ENCODE measurements at regions not wholly inside any gene's neighbourhood (a gene's known extent, or its start where the extent isn't known, plus 50 kb on each side); places are given as distances from the start of the nearest gene placed in this dataset.

DNA sequence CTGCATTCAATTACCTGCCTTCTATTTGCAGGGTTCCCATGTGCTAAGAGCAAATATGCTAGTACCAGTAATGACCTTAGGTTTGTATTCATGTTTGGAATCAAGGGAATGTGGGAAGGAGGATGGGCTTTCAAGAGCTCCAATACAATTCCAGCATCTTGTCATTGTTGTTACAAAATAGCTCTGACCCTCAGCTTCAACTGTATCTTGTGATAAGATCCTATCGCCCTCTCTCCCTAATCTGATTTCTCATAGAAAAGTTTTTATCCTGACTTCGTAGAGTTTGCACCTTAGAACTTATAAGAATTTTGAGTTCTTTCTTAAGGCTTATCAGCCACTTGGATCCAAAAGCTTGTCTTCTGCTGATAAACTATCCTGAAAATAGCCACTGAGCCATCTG, 749.5 kb upstream of the ACVR2A start:
- no peak overlapping the region for H3K4me3 ChIP-seq (ENCODE audit: low read length)
- H3K27ac ChIP-seq (ENCODE audit: low read length) = no peak overlapping the region
- H3K4me1 ChIP-seq (ENCODE audit: insufficient read depth, low read length) = peaks cover 15% of the 10 kb centered on the region; the same call in 1 of the 2 replicates
- H3K27me3 ChIP-seq (ENCODE audit: insufficient read depth, low read length) = peaks cover 15% of the 10 kb centered on the region; the same call in 1 of the 2 replicates
- no peaks in the 10 kb centered on the region for H3K9me3 ChIP-seq (ENCODE audit: insufficient read depth, low read depth, low read length)
- H3K9ac ChIP-seq (ENCODE audit: low read depth, low read length) = no peak overlapping the region
- H3K36me3 ChIP-seq (ENCODE audit: insufficient read depth, low read depth, low read length) = no peaks in the 10 kb centered on the region

DNA sequence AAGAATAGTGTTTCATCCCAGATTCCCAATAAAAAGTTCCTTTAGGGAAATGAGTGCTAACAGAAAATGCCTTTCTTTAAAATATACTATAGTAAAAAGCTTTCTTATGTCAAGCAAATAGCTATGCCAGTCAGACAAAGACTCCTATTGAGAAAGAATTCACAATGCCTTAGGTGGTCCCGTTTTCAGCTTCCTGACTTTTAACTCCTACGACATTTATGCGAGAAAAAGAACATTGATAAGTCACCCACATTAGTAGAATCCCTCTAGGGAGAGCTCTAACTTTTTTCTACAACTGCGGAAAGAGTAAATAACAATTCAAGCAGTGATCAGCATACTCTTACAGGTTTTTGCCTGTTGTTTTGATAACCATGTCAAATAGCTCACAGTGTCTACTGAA, 750.8 kb upstream of the ACVR2A start:
- Histone ChIP-seq H3K9ac (ENCODE audit: low read depth, low read length) (no peak overlapping the region), H3K4me3 (ENCODE audit: low read length) (no peak overlapping the region; the same call in 1 of the 2 replicates), H3K27ac (ENCODE audit: low read length) (no peak overlapping the region), H3K9me3 (ENCODE audit: insufficient read depth, low read depth, low read length) (no peaks in the 10 kb centered on the region), H3K27me3 (ENCODE audit: insufficient read depth, low read length) (peaks cover 15% of the 10 kb centered on the region; the same call in 1 of the 2 replicates), H3K36me3 (ENCODE audit: insufficient read depth, low read depth, low read length) (no peaks in the 10 kb centered on the region), H3K4me1 (ENCODE audit: insufficient read depth, low read length) (peaks cover 15% of the 10 kb centered on the region; the same call in 1 of the 2 replicates)

DNA sequence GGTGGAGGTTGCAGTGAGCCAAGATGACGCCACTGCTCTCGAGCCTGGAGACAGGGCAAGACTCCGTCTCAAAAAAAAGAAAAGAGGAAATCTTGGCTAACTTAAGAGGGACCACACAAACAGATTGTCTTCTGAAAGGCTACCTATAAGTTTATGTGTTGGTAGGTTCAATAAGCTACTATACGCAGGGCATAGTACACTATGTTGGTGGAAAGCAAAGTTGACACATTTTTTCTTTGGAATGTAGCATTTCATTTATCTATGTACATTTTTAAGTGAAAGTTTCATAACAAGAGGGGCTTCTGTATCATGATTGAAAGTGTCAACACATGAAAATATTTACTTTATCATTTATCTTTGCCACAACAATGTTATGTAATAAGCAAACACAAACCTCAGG, 752.6 kb upstream of the ACVR2A start:
- Histone ChIP-seq H3K36me3 (ENCODE audit: insufficient read depth, low read depth, low read length) (no peaks in the 10 kb centered on the region), H3K9ac (ENCODE audit: low read depth, low read length) (no peak overlapping the region), H3K4me1 (ENCODE audit: insufficient read depth, low read length) (peaks cover 15% of the 10 kb centered on the region; the same call in 1 of the 2 replicates), H3K27me3 (ENCODE audit: insufficient read depth, low read length) (peaks cover 15% of the 10 kb centered on the region; the same call in 1 of the 2 replicates), H3K9me3 (ENCODE audit: insufficient read depth, low read depth, low read length) (no peaks in the 10 kb centered on the region), H3K27ac (ENCODE audit: low read length) (no peak overlapping the region), H3K4me3 (ENCODE audit: low read length) (no peak overlapping the region)

DNA sequence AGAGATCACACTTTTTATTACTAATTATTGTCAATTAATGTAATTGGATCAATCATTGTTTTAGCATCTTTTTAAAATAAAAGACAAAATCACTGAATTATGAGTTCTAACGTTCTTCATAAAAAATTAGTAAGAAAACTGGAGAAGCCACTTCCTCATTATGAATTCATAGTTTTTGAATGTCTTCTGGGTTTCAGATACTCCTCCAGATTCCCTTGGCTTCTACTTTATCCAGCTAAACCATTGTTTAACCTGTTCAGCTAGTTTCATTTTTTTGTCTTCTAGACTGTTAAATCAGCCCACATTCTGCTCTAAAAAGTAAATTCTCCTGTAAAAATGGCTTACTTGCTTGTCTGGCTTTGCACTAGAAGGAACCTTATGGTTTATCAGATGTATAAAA, 753.4 kb upstream of the ACVR2A start:
- Histone ChIP-seq H3K4me3 (ENCODE audit: low read length) (no peak overlapping the region), H3K27me3 (ENCODE audit: insufficient read depth, low read length) (peaks cover 15% of the 10 kb centered on the region; the same call in 1 of the 2 replicates), H3K27ac (ENCODE audit: low read length) (no peak overlapping the region), H3K36me3 (ENCODE audit: insufficient read depth, low read depth, low read length) (no peaks in the 10 kb centered on the region), H3K9ac (ENCODE audit: low read depth, low read length) (no peak overlapping the region), H3K4me1 (ENCODE audit: insufficient read depth, low read length) (peaks cover 15% of the 10 kb centered on the region; the same call in 1 of the 2 replicates), H3K9me3 (ENCODE audit: insufficient read depth, low read depth, low read length) (no peaks in the 10 kb centered on the region)

DNA sequence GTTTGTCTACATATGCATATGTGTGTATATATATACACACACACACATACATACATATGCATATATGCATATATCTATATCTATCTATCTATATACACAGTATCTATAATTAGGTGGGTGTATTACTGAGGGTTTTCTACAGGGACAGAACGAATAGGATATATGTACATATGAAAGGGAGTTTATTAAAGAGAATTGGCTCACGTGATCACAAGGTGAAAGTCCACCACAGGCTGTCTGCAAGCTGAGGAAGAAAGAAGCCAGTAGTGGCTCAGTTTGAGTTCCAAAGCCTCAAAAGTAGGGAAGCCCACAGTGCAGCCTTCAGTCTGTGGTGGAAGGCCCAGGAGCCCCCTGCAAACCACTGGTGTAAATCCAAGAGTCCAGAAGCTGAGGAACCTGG, 756.0 kb upstream of the ACVR2A start:
- Histone ChIP-seq H3K36me3 (ENCODE audit: insufficient read depth, low read depth, low read length) (no peaks in the 10 kb centered on the region), H3K9ac (ENCODE audit: low read depth, low read length) (no peak overlapping the region), H3K4me3 (ENCODE audit: low read length) (no peak overlapping the region), H3K9me3 (ENCODE audit: insufficient read depth, low read depth, low read length) (no peaks in the 10 kb centered on the region), H3K4me1 (ENCODE audit: insufficient read depth, low read length) (peaks cover 4% of the 10 kb centered on the region; the same call in 1 of the 2 replicates), H3K27ac (ENCODE audit: low read length) (no peak overlapping the region), H3K27me3 (ENCODE audit: insufficient read depth, low read length) (no peaks in the 10 kb centered on the region)

DNA sequence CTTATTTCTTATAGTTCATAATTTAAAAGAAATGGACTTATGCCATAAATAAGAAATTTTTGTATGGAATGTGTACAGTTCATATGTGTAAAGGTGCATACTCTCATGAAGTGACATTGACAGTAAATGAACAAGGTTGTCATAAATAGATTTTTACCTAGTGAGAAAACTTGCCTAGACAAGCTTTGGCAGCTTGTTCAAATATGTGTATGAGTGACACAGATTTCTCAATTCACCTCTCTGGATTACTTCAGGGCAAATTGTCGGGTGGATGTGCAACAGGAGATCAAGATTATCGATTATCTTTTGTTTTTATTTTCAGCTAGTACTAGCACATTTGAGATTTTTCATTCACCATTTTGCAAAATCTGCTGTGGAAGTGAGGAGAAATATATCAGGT, 758.1 kb upstream of the ACVR2A start:
- Histone ChIP-seq H3K27me3 (ENCODE audit: insufficient read depth, low read length) (no peaks in the 10 kb centered on the region), H3K4me1 (ENCODE audit: insufficient read depth, low read length) (no peaks in the 10 kb centered on the region), H3K4me3 (ENCODE audit: low read length) (no peak overlapping the region), H3K9me3 (ENCODE audit: insufficient read depth, low read depth, low read length) (no peaks in the 10 kb centered on the region), H3K9ac (ENCODE audit: low read depth, low read length) (no peak overlapping the region), H3K36me3 (ENCODE audit: insufficient read depth, low read depth, low read length) (no peaks in the 10 kb centered on the region), H3K27ac (ENCODE audit: low read length) (no peak overlapping the region)

DNA sequence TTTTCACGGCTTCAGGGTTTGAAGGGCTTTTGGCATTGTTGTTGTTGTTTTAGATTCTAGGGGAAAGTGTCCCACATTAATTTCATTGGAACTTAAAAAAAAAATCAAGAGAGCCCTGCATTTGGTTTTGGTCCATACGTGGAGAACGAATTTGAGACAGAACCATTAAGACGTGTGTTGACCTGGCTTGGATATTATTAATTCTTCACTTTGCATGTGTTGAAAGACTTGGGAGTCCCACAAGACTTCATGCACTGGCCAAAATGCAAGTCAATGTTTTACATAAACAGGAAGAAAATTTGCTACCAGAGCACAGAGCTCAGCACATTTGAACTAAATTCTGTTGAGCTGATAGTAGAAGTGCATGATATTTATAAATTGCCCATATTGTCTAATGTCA, 761.2 kb upstream of the ACVR2A start:
- H3K27ac ChIP-seq (ENCODE audit: low read length) = no peak overlapping the region
- H3K9ac ChIP-seq (ENCODE audit: low read depth, low read length) = no peak overlapping the region
- no peaks in the 10 kb centered on the region for H3K9me3 ChIP-seq (ENCODE audit: insufficient read depth, low read depth, low read length)
- H3K4me3 ChIP-seq (ENCODE audit: low read length) = no peak overlapping the region
- no peaks in the 10 kb centered on the region for H3K36me3 ChIP-seq (ENCODE audit: insufficient read depth, low read depth, low read length)
- H3K4me1 ChIP-seq (ENCODE audit: insufficient read depth, low read length) = no peaks in the 10 kb centered on the region
- no peaks in the 10 kb centered on the region for H3K27me3 ChIP-seq (ENCODE audit: insufficient read depth, low read length)

DNA sequence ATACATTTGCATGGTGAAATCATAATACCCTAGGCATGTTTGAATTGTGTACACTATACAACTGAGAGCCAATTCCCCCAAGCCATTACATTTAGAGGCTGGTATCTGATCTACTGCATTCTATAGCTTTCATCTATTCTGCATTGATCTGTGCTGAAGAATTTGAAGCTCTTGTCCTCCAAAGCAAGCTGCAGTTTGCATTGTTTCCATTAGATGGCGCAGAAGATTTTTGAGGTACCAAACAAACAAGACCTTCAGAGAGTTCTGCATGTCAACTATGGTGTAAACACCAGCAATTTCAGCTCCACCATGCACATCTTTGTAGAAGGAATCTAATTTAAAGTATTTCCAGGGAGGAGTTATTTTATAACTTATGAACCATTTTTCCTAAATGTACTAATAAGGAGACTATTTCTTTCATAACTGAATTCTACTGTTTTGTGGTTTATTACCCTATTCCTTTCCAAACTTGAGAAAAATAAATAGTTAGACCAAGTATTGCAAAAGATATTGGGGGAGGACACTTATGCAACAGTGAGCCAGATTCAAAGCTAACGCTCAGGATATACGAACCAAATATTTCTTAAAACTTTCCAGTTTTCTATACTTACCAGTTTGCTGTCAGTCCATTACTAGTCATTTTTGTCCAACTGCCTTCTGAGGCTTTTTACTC, 761.8 kb upstream of the ACVR2A start:
- H3K4me1 ChIP-seq (ENCODE audit: insufficient read depth, low read length) = no peaks in the 10 kb centered on the region
- H3K9ac ChIP-seq (ENCODE audit: low read depth, low read length) = no peak overlapping the region
- H3K36me3 ChIP-seq (ENCODE audit: insufficient read depth, low read depth, low read length) = no peaks in the 10 kb centered on the region
- H3K27me3 ChIP-seq (ENCODE audit: insufficient read depth, low read length) = no peaks in the 10 kb centered on the region
- H3K27ac ChIP-seq (ENCODE audit: low read length) = no peak overlapping the region
- no peak overlapping the region for H3K4me3 ChIP-seq (ENCODE audit: low read length)
- no peaks in the 10 kb centered on the region for H3K9me3 ChIP-seq (ENCODE audit: insufficient read depth, low read depth, low read length)

DNA sequence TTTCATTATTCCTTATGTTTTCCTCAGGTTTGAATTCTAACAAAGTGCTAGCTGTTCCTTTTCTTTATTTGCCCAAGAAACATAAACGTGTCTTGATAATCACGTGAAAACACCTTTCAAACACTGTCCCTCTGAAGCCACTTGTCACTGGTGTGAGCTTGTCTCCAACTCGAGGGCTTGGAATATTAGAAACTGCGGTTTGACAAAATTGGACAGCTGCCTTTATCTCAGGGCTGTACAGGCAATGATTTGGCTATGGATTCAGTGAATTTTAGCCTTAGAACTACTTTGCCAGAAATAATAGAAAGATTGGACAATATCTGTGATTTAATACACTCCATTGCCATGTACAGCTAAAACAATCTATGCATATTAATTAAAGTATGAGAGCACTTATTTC, 763.0 kb upstream of the ACVR2A start:
- H3K4me1 ChIP-seq (ENCODE audit: insufficient read depth, low read length) = no peaks in the 10 kb centered on the region
- H3K4me3 ChIP-seq (ENCODE audit: low read length) = no peak overlapping the region
- no peak overlapping the region for H3K9ac ChIP-seq (ENCODE audit: low read depth, low read length)
- H3K27me3 ChIP-seq (ENCODE audit: insufficient read depth, low read length) = no peaks in the 10 kb centered on the region
- H3K36me3 ChIP-seq (ENCODE audit: insufficient read depth, low read depth, low read length) = no peaks in the 10 kb centered on the region
- no peak overlapping the region for H3K27ac ChIP-seq (ENCODE audit: low read length)
- no peaks in the 10 kb centered on the region for H3K9me3 ChIP-seq (ENCODE audit: insufficient read depth, low read depth, low read length)

DNA sequence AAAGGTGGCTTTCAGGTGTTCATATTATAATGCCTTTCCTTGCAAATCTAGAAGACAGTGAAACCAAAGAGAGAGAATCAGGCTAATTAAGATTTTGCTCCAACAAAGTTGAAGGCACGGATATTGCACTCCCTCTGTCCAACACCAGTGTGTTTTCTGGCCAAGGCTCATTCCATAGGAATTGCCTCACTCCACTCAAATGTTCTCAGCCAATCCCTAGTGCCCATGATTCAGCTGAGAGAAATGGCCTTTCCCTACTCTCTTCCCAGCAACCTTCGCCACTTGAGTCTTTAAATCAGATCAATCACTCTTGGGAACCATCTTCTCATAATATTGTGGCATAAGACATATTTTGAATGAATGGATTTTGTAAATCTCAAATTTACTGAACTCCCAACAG, 768.2 kb upstream of the ACVR2A start:
- no peak overlapping the region for H3K27ac ChIP-seq (ENCODE audit: low read length)
- H3K27me3 ChIP-seq (ENCODE audit: insufficient read depth, low read length) = no peaks in the 10 kb centered on the region
- no peak overlapping the region for H3K4me3 ChIP-seq (ENCODE audit: low read length)
- H3K9me3 ChIP-seq (ENCODE audit: insufficient read depth, low read depth, low read length) = no peaks in the 10 kb centered on the region
- H3K36me3 ChIP-seq (ENCODE audit: insufficient read depth, low read depth, low read length) = no peaks in the 10 kb centered on the region
- no peaks in the 10 kb centered on the region for H3K4me1 ChIP-seq (ENCODE audit: insufficient read depth, low read length)
- H3K9ac ChIP-seq (ENCODE audit: low read depth, low read length) = no peak overlapping the region

DNA sequence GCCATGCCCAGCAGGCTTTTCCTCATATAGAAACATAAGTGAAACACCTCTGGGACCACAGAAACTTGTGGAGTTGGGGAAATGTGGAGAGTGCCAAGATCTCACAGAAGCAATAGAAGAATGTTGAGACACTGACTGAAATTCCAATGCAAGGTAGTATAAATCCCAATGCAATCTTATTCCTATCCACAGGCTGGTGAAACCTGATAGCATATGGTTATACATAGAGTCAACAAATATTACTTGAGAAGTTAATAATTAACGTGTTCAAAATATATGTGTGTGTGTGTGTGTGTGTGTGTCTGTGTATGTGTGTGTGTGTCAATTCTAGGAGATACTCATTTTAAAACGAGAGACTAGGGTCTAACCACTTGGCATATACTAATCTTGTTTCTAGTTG, 776.8 kb upstream of the ACVR2A start:
- Histone ChIP-seq H3K27ac (ENCODE audit: low read length) (no peak overlapping the region), H3K36me3 (ENCODE audit: insufficient read depth, low read depth, low read length) (no peaks in the 10 kb centered on the region), H3K27me3 (ENCODE audit: insufficient read depth, low read length) (no peaks in the 10 kb centered on the region), H3K4me3 (ENCODE audit: low read length) (no peak overlapping the region), H3K9me3 (ENCODE audit: insufficient read depth, low read depth, low read length) (no peaks in the 10 kb centered on the region), H3K4me1 (ENCODE audit: insufficient read depth, low read length) (no peaks in the 10 kb centered on the region), H3K9ac (ENCODE audit: low read depth, low read length) (no peak overlapping the region)

DNA sequence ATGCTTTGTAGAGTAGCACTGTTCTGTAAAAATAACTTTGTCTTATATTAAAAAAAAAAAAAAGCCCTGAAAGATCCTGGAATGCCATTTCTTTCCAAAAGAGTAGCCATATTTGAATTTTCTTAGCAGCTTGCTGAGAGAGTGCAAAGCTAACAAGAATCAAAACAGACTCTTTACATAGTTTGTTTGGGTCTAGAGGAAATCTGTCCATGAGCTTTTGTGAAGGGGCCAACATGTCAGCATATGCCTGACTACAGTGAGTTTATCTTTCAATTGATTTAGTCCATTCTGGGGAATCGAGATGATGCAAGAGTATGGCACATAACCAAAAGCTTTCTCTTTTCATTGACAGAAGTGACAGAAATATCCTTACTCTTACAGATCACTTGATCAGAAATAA, 777.7 kb upstream of the ACVR2A start:
- no peaks in the 10 kb centered on the region for H3K4me1 ChIP-seq (ENCODE audit: insufficient read depth, low read length)
- H3K36me3 ChIP-seq (ENCODE audit: insufficient read depth, low read depth, low read length) = no peaks in the 10 kb centered on the region
- no peaks in the 10 kb centered on the region for H3K9me3 ChIP-seq (ENCODE audit: insufficient read depth, low read depth, low read length)
- H3K9ac ChIP-seq (ENCODE audit: low read depth, low read length) = no peak overlapping the region
- H3K4me3 ChIP-seq (ENCODE audit: low read length) = no peak overlapping the region
- H3K27ac ChIP-seq (ENCODE audit: low read length) = no peak overlapping the region
- H3K27me3 ChIP-seq (ENCODE audit: insufficient read depth, low read length) = no peaks in the 10 kb centered on the region
